Peyer's patch (tissue), 4 donors: ENCODE measurements at regions not wholly inside any gene's neighbourhood (a gene's known extent, or its start where the extent isn't known, plus 50 kb on each side); places are given as distances from the start of the nearest gene placed in this dataset.

Source experiments
- CTCF ChIP-seq, 6 experiments: fragments of 450-650 bp in 4 of 6; fragments of 200-600 bp in 2 of 6; sonication (generic) in 1 of 6; IDR thresholded peaks; one replicate each; pipeline ENCODE4 v1.5.1; 2017 to 2019; ENCODE audit warnings: antibody characterized with exemption in 6 of 6, mild to moderate bottlenecking in 3 of 6, moderate library complexity in 1 of 6
- POLR2A ChIP-seq, 2 donors: fragments of 450-650 bp; IDR thresholded peaks; one replicate each; pipeline ENCODE4 v1.5.1; 2017; ENCODE audit warnings: antibody characterized with exemption in 2 of 2, mild to moderate bottlenecking in 2 of 2, moderate library complexity in 2 of 2

DNA sequence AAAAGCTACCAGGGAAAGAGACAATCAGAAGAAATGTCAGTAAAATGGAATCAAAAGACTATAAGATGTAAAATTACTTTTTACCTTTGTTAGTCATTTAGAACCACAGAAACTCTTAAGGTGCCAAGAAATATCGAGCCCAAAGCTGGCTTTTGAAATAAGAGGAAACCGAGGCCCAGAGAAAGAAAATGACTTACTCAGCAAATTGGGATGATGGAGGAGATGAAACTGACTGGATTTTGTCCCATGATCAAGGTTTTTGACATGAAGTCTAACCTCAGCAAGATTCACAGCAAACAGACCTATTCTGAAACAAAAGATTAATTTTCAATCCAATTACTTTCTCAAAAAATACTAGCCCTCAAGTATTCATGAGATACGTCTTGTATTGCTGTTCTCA, 696.2 kb upstream of the WWC1 start:
- TF ChIP-seq CTCF (IDR thresholded peaks at IDR 0.05) (no peak), POLR2A (IDR thresholded peaks at IDR 0.05) (no peak)
